ENCODE measurements at regions not wholly inside any gene's neighbourhood (a gene's known extent, or its start where the extent isn't known, plus 50 kb on each side); places are given as distances from the start of the nearest gene placed in this dataset.

GRCh38 chr22:27094633-27095308 lies 437.4 kb downstream of the MIAT start:
- no peak for TF ChIP-seq CTCF (IDR thresholded peaks at IDR 0.05)
- no peak for TF ChIP-seq POLR2A (IDR thresholded peaks at IDR 0.05)

Measured in Peyer's patch (tissue), 4 donors.